ENCODE measurements at regions not wholly inside any gene's neighbourhood (a gene's known extent, or its start where the extent isn't known, plus 50 kb on each side); places are given as distances from the start of the nearest gene placed in this dataset.

GRCh38 chr1:208499601-208500000 is 255.4 kb upstream of the PLXNA2 start:
- no peak overlapping the region for H3K4me3 Mint-ChIP-seq
- no peak overlapping the region for H3K27ac Mint-ChIP-seq
- peaks cover 0 to 8% (median 0%) of the 10 kb centered on the region in 9 donors for H3K9me3 Mint-ChIP-seq
- peaks cover 0 to 4% (median 0%) of the 10 kb centered on the region in 3 donors for H3K36me3 Mint-ChIP-seq
- H3K4me1 Mint-ChIP-seq, result no peaks in the 10 kb centered on the region
- ATAC-seq (no peak), DNase-seq (no peak)
- peaks cover 7 to 79% (median 25%) of the 10 kb centered on the region in 5 donors for H3K27me3 Mint-ChIP-seq
- POLR2A ChIA-PET, result no interaction called here

- Mint-ChIP-seq H3K4me3 (no peak overlapping the region), H3K9me3 (peaks cover 0 to 6% (median 0%) of the 10 kb centered on the region in 9 donors), H3K4me1 (no peaks in the 10 kb centered on the region), H3K27me3 (peaks cover 5 to 71% (median 26%) of the 10 kb centered on the region in 5 donors), H3K27ac (no peak overlapping the region), H3K36me3 (peaks cover 0 to 4% (median 0%) of the 10 kb centered on the region in 3 donors)
- POLR2A ChIA-PET, result no interaction called here
- no peak for DNase-seq
- ATAC-seq, result no peak
These were observed 256.2 kb upstream of the PLXNA2 start for GRCh38 chr1:208500375-208500774.

GRCh38 chr1:208501542-208501941 is 257.4 kb upstream of the PLXNA2 start:
- no peaks in the 10 kb centered on the region for H3K4me1 Mint-ChIP-seq
- H3K9me3 Mint-ChIP-seq, result no peaks in the 10 kb centered on the region
- no peak overlapping the region for H3K27ac Mint-ChIP-seq
- ATAC-seq, result no peak
- peaks cover 4 to 59% (median 27%) of the 10 kb centered on the region in 5 donors for H3K27me3 Mint-ChIP-seq
- POLR2A ChIA-PET, result no interaction called here
- DNase-seq, result no peak
- no peaks in the 10 kb centered on the region for H3K36me3 Mint-ChIP-seq
- H3K4me3 Mint-ChIP-seq, result no peak overlapping the region

- Mint-ChIP-seq H3K4me1 (no peaks in the 10 kb centered on the region), H3K4me3 (no peak overlapping the region), H3K27me3 (peaks cover 4 to 43% (median 20%) of the 10 kb centered on the region in 5 donors), H3K27ac (no peak overlapping the region), H3K9me3 (no peaks in the 10 kb centered on the region), H3K36me3 (no peaks in the 10 kb centered on the region)
- POLR2A ChIA-PET, result no interaction called here
- DNase-seq (no peak), ATAC-seq (no peak)
These were observed 259.6 kb upstream of the PLXNA2 start for GRCh38 chr1:208503787-208504186.

GRCh38 chr1:208506812-208507211 is 262.6 kb upstream of the PLXNA2 start:
- Mint-ChIP-seq H3K4me3 (no peak overlapping the region), H3K36me3 (no peaks in the 10 kb centered on the region), H3K27me3 (peaks cover 3 to 21% (median 9%) of the 10 kb centered on the region in 5 donors), H3K4me1 (no peaks in the 10 kb centered on the region), H3K27ac (no peak overlapping the region), H3K9me3 (no peaks in the 10 kb centered on the region)
- no peak for DNase-seq
- no peak for ATAC-seq
- POLR2A ChIA-PET, result no interaction called here

- Mint-ChIP-seq H3K4me1 (no peaks in the 10 kb centered on the region), H3K9me3 (no peaks in the 10 kb centered on the region), H3K36me3 (no peaks in the 10 kb centered on the region), H3K4me3 (no peak overlapping the region), H3K27ac (no peak overlapping the region), H3K27me3 (peaks cover 3 to 16% (median 10%) of the 10 kb centered on the region in 5 donors)
- POLR2A ChIA-PET, result no interaction called here
- ATAC-seq (no peak), DNase-seq (no peak)
These were observed 264.9 kb upstream of the PLXNA2 start for GRCh38 chr1:208509072-208509471.

- H3K4me1 Mint-ChIP-seq, result no peaks in the 10 kb centered on the region
These were observed 266.2 kb upstream of the PLXNA2 start for GRCh38 chr1:208510192-208510952.

GRCh38 chr1:208511242-208511860 is 267.2 kb upstream of the PLXNA2 start:
- H3K27ac Mint-ChIP-seq, result no peak overlapping the region

More at GRCh38 chr1:208510192-208510952, 266.2 kb upstream of the PLXNA2 start:
- DNase-seq (no peak), ATAC-seq (no peak)
- Mint-ChIP-seq H3K27me3 (peaks cover 2 to 12% (median 7%) of the 10 kb centered on the region in 5 donors), H3K27ac (no peak overlapping the region), H3K36me3 (no peaks in the 10 kb centered on the region), H3K9me3 (peaks cover 0 to 3% (median 0%) of the 10 kb centered on the region in 9 donors), H3K4me3 (no peak overlapping the region)
- POLR2A ChIA-PET, result no interaction called here

GRCh38 chr1:208513799-208514198 is 269.6 kb upstream of the PLXNA2 start:
- Mint-ChIP-seq H3K27ac (no peak overlapping the region), H3K4me3 (no peak overlapping the region), H3K36me3 (peaks cover 0 to 7% (median 0%) of the 10 kb centered on the region in 3 donors), H3K27me3 (peaks cover 0 to 10% (median 6%) of the 10 kb centered on the region in 5 donors), H3K4me1 (no peaks in the 10 kb centered on the region), H3K9me3 (peaks cover 0 to 13% (median 6%) of the 10 kb centered on the region in 9 donors)
- POLR2A ChIA-PET, result no interaction called here
- DNase-seq (no peak), ATAC-seq (no peak)

More at GRCh38 chr1:208511242-208511860, 267.2 kb upstream of the PLXNA2 start:
- POLR2A ChIA-PET, result no interaction called here
- H3K36me3 Mint-ChIP-seq, result no peaks in the 10 kb centered on the region
- H3K4me1 Mint-ChIP-seq, result no peaks in the 10 kb centered on the region
- peaks cover 0 to 12% (median 1%) of the 10 kb centered on the region in 9 donors for H3K9me3 Mint-ChIP-seq
- peaks cover 3 to 10% (median 6%) of the 10 kb centered on the region in 5 donors for H3K27me3 Mint-ChIP-seq
- no peak for ATAC-seq
- DNase-seq, result no peak
- no peak overlapping the region for H3K4me3 Mint-ChIP-seq

GRCh38 chr1:208515129-208515528 is 270.9 kb upstream of the PLXNA2 start:
- no peak for DNase-seq
- Mint-ChIP-seq H3K36me3 (peaks cover 0 to 7% (median 0%) of the 10 kb centered on the region in 3 donors), H3K27ac (no peak overlapping the region), H3K4me1 (no peaks in the 10 kb centered on the region), H3K27me3 (peaks cover 0 to 10% (median 6%) of the 10 kb centered on the region in 5 donors), H3K4me3 (no peak overlapping the region), H3K9me3 (peaks cover 0 to 13% (median 6%) of the 10 kb centered on the region in 9 donors)
- POLR2A ChIA-PET, result no interaction called here
- no peak for ATAC-seq

GRCh38 chr1:208516780-208517179 is 272.6 kb upstream of the PLXNA2 start:
- H3K4me3 Mint-ChIP-seq, result no peak overlapping the region

GRCh38 chr1:208520438-208521099 is 276.4 kb upstream of the PLXNA2 start:
- DNase-seq (no peak), ATAC-seq (no peak)
- H3K27me3 Mint-ChIP-seq, result peaks cover under 1 to 10% (median 4%) of the 10 kb centered on the region in 5 donors
- H3K9me3 Mint-ChIP-seq, result peaks cover 0 to 8% (median 5%) of the 10 kb centered on the region in 9 donors
- H3K4me1 Mint-ChIP-seq, result no peaks in the 10 kb centered on the region
- no peak overlapping the region for H3K27ac Mint-ChIP-seq
- POLR2A ChIA-PET, result no interaction called here
- peaks cover 0 to 7% (median 0%) of the 10 kb centered on the region in 3 donors for H3K36me3 Mint-ChIP-seq
- H3K4me3 Mint-ChIP-seq, result no peak overlapping the region

More at GRCh38 chr1:208516780-208517179, 272.6 kb upstream of the PLXNA2 start:
- Mint-ChIP-seq H3K27ac (no peak overlapping the region), H3K9me3 (peaks cover 0 to 13% (median 6%) of the 10 kb centered on the region in 9 donors), H3K36me3 (peaks cover 0 to 7% (median 0%) of the 10 kb centered on the region in 3 donors), H3K27me3 (peaks cover 0 to 10% (median 6%) of the 10 kb centered on the region in 5 donors), H3K4me1 (no peaks in the 10 kb centered on the region)
- POLR2A ChIA-PET, result no interaction called here
- ATAC-seq (no peak), DNase-seq (no peak)

- ATAC-seq (no peak), DNase-seq (no peak)
- H3K27ac Mint-ChIP-seq, result no peak overlapping the region
- H3K4me1 Mint-ChIP-seq, result no peaks in the 10 kb centered on the region
- peaks cover 0 to 7% (median 0%) of the 10 kb centered on the region in 3 donors for H3K36me3 Mint-ChIP-seq
- H3K4me3 Mint-ChIP-seq, result no peak overlapping the region
- POLR2A ChIA-PET, result no interaction called here
- H3K27me3 Mint-ChIP-seq, result peaks cover 2 to 10% (median 9%) of the 10 kb centered on the region in 5 donors
- H3K9me3 Mint-ChIP-seq, result peaks cover 0 to 7% (median 4%) of the 10 kb centered on the region in 9 donors
These were observed 277.4 kb upstream of the PLXNA2 start for GRCh38 chr1:208521534-208521933.

Data from naive thymus-derived CD8-positive, alpha-beta T cell (primary cell).